Non-pigmented ciliary epithelial cell (primary cell): ENCODE measurements at regions not wholly inside any gene's neighbourhood (a gene's known extent, or its start where the extent isn't known, plus 50 kb on each side); places are given as distances from the start of the nearest gene placed in this dataset.

Source experiments
- DNase-seq: peaks from one replicate; pipeline ENCODE4 v3.0.0-alpha.2; 2010; ENCODE audit warnings: low read depth

DNA sequence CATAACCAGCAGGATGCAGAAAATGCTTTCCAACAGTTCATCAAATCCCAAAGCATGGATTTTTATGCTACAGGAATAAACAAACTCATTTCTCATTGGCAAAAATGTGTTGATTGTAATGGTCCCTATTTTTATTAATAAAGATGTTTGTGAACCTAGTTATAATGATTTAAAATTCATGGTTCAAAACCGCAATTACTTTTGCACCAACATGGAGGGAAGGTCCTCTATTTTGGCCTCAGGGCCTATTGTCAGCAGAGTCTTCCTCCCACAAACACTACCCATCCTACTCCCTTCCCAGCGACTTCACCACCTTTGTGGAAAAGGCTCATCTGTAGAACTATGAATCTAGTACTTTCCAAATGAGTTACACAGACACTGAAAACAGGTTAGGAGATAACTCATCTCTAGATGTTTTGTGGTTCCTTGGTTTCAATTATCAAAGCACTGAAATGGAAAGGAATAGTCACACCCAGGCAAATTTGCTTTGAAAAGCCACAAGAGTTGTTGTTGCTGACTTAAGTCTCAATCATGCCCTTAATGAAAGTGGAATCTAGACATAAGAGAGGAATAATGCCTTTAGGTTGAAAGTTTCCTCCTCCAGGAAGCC lies 59.4 kb upstream of the FRMD4A start:
- DNase-seq: no peak

DNA sequence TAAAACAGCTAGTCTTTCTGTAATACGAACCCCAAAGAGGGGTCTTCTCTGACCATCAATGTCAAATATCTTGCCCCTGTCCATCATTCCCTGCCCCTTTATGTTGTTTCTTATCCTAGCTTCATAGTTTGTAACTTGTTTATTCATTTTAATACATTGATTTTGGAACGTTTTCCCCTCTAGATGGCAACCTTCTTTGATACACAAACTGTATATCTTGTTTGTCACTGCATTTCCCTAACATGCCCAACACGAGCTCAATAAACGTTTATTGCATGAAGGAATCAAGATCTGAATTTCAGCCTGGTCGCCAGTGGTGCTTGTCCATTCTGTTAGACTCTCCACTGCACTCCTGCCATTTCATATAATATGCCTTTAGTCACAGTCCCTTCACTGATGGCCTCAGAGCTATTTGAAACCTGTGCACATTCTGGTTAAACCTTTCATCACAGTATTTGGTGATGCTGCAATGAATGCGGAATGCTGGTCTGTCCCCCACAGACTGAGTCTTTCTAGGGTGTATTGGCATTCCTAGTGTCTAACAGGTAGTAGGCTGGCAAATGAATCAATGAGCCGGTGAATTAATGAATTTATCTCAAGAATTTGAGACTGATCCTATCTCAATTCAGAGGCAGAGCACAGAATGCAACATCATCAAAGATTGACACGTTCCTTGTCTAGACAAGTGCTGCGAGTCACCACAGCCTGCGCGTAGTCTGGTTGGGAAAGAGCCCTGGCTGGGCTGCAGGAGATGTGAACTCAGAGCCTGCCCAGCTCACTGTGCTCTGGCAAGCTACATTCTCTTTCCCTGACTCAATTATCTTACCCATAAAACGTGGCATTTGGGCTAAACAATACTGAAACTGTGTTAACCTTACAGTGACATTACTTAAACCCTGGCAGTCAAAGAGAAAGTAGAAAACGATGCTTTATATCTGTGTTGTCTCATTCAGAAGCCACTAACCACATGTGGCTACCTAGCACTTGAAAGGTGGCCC lies 55.2 kb upstream of the FRMD4A start:
- DNase-seq: peak; percentile 71

DNA sequence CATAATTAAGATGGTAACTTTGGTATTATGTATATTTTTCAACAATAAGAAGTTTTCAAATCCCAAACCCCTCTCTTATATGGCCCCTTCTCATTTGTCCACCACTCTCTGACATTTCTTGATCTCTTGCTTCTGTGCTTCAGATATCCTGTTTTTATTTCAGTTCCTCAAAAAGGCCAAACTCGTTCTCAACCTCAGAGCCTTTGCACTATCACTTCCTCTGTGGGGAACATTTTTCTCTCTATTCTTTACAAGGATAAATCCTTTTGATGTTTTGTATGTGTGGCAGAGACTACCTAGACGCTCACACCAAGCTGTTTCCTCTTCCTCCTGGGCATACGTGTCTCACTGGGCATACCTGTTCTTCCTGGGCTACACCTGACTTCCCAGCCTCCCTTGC lies 54.2 kb upstream of the FRMD4A start:
- DNase-seq: no peak

DNA sequence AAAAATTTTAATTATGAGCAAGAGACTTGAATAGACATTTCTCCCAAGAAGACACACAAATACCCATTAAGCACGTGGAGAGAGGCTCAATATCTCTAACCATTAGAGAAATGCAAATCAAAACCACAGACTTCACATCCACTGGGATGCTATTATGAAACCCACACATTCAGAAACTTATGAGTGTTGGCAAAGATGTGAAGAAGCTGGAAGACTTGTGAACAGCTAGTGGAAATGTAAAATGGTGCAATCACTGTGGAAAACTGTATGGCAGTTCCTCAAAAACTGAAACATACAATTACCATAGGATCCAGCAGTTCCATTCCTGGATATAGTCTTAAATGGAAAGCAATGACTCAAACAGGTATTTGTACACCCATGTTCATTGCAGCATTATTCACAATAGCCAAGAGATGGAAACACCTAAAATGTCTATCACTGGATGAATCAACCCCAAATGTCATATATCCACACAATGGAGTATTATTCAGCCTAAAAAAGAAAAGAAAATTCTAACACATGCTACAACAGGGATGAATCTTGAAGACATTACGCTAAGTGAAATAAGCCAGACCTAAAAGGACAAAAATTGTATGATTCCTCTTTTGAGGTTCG lies 53.5 kb upstream of the FRMD4A start:
- no peak for DNase-seq

DNA sequence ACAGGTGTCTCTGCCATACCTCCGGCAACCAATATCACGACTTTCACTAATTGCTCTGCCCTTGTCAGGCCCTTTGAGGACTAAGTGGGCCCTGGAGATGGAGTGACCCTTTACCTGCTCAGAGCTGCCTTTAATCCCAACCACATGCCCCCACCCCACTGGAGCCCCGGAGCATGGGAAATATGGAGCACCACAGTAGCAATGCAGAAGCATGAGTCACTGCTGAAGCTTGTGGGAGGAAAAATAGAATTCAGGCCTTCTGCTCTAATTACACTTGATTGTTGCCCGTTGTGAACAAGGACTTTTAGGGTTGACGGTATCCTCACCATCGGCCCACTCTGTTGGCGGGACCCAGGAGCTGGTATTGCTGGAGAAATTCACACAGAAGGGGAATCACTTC lies 52.5 kb upstream of the FRMD4A start:
- DNase-seq: no peak

DNA sequence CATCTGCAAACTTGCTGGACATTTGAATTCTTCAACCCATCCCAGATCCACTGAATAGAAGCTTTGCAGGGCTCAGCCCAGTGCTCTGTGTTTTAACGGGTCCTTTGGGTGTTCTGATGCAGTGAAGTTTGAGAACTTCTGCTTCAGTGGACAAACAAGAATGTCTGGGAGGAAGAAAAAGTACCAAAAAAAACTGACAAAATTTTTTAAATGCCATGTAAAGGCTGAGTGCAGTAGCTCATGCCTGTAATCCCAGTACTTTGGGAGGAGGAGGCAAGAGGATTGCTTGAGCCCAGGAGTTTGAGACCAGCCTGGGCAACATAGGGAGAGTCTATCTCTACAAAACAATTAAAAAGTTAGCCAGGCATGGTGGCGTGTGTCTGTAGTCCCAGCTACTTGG lies 51.8 kb upstream of the FRMD4A start:
- DNase-seq: no peak

DNA sequence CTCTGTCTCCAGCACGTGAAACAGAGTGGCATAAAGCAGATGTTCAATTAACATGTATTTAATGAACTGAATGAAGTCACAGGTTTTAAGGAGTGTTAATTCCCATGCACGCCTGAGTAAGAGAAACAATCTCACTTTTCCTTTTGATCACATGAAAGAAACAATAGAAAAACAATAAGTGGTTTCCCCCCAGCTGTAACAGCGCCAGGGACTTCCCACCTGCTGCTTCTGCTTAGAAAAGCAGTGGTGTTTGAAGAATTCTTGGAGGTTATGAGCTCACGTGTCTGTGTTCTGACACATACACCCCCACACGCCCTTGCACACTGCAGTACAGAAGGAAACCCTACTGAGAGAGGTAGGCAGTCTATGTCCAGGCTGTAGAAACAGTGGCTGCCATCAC lies 51.3 kb upstream of the FRMD4A start:
- DNase-seq: no peak

DNA sequence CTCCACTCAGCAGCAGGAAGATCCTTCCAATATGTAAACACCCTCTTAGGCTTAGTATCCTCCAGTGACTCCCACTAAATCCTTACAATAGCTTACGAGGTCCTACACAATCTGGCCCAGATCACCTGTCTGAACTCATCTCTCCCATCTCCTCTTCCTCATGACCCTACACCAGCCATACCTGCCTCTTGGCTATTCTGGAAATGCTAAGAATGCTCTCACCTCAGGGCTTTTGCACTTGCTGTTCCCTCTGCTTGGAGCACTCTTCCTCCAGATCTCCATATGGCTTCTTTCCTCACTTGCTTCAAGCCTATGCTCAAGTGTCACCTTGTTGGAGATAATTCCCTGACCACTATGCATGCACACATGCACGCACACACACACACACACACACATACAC lies 50.8 kb upstream of the FRMD4A start:
- DNase-seq: no peak

DNA sequence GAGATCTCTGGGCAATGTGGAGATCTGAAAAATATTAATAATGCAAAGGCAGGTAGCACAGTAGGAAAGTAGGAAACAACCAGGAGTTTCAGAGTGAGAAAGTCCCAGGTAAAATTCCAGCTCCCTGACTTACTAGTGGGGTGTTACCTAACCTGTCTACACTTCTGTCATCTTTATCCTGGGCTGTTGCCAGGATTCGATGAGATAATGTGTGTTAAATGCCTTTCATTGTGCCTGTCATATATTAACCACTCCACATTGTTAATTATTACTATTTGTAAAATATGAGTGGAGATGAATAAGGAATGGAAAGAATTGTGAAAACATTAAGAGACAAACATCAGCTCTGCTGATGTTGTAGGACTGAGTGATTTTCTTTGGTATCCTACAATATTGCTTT lies 50.0 kb upstream of the FRMD4A start:
- no peak for DNase-seq
